ENCODE measurements at regions not wholly inside any gene's neighbourhood (a gene's known extent, or its start where the extent isn't known, plus 50 kb on each side); places are given as distances from the start of the nearest gene placed in this dataset.

- no peak for TF ChIP-seq CTCF (IDR thresholded peaks at IDR 0.05)
- Histone ChIP-seq H3K4me3 (no peak overlapping the region), H3K36me3 (ENCODE audit: low read depth) (no peaks in the 10 kb centered on the region), H3K9me3 (no peaks in the 10 kb centered on the region), H3K4me1 (ENCODE audit: low read depth) (no peaks in the 10 kb centered on the region)
- intact Hi-C loops (cut with DNase I, micrococcal nuclease), result no loop called here
- DNase-seq (no peak), ATAC-seq (no peak)
Observed at GRCh38 chr1:215330426-215330825, 236.7 kb upstream of the KCTD3 start.

- DNase-seq (no peak), ATAC-seq (no peak)
- intact Hi-C loops (cut with DNase I, micrococcal nuclease), result no loop called here
- Histone ChIP-seq H3K4me3 (no peak overlapping the region), H3K4me1 (ENCODE audit: low read depth) (no peaks in the 10 kb centered on the region), H3K9me3 (no peaks in the 10 kb centered on the region), H3K36me3 (ENCODE audit: low read depth) (no peaks in the 10 kb centered on the region)
- no peak for TF ChIP-seq CTCF (IDR thresholded peaks at IDR 0.05)
Observed at GRCh38 chr1:215344539-215344938, 222.6 kb upstream of the KCTD3 start.

GRCh38 chr1:215345208-215345607 lies 221.9 kb upstream of the KCTD3 start:
- no peaks in the 10 kb centered on the region for H3K9me3 ChIP-seq
- no peaks in the 10 kb centered on the region for H3K4me1 ChIP-seq (ENCODE audit: low read depth)
- H3K36me3 ChIP-seq (ENCODE audit: low read depth), result no peaks in the 10 kb centered on the region
- H3K4me3 ChIP-seq, result no peak overlapping the region
- ATAC-seq (no peak), DNase-seq (no peak)
- TF ChIP-seq CTCF (IDR thresholded peaks at IDR 0.05), result no peak
- intact Hi-C loops (cut with DNase I, micrococcal nuclease), result no loop called here

GRCh38 chr1:215345766-215346165 lies 221.3 kb upstream of the KCTD3 start:
- Histone ChIP-seq H3K9me3 (no peaks in the 10 kb centered on the region), H3K36me3 (ENCODE audit: low read depth) (no peaks in the 10 kb centered on the region), H3K4me3 (no peak overlapping the region), H3K4me1 (ENCODE audit: low read depth) (no peaks in the 10 kb centered on the region)
- intact Hi-C loops (cut with DNase I, micrococcal nuclease), result no loop called here
- DNase-seq, result no peak
- no peak for TF ChIP-seq CTCF (IDR thresholded peaks at IDR 0.05)
- no peak for ATAC-seq

GRCh38 chr1:215357901-215358300 lies 209.2 kb upstream of the KCTD3 start:
- no peak for DNase-seq

More at GRCh38 chr1:215357901-215358300, 209.2 kb upstream of the KCTD3 start:
- Histone ChIP-seq H3K36me3 (ENCODE audit: low read depth) (no peaks in the 10 kb centered on the region), H3K9me3 (no peaks in the 10 kb centered on the region), H3K4me1 (ENCODE audit: low read depth) (no peaks in the 10 kb centered on the region), H3K4me3 (no peak overlapping the region)
- intact Hi-C loops (cut with DNase I, micrococcal nuclease), result no loop called here
- ATAC-seq, result no peak
- TF ChIP-seq CTCF (IDR thresholded peaks at IDR 0.05), result no peak

Data from mucosa of descending colon (tissue), 3 donors.